ENCODE measurements at regions not wholly inside any gene's neighbourhood (a gene's known extent, or its start where the extent isn't known, plus 50 kb on each side); places are given as distances from the start of the nearest gene placed in this dataset.

GRCh38 chr2:219758907-219759680, 131.7 kb downstream of the SLC4A3 start:
- no peak for DNase-seq
- no peaks in the 10 kb centered on the region for H3K27me3 ChIP-seq
- 59 to 85% (median 70%) methylated on average over 3 of the region's 3 CpGs for WGBS, 4 donors
- H3K36me3 ChIP-seq (replicated peaks in 1 of 2): no peaks in the 10 kb centered on the region
- intact Hi-C loops (cut with DNase I): no loop called here
- H3K4me3 ChIP-seq: no peak overlapping the region
- H3K9me3 ChIP-seq (replicated peaks in 1 of 3): no peaks in the 10 kb centered on the region
- H3K27ac ChIP-seq: no peak overlapping the region
- H3K4me1 ChIP-seq (replicated peaks in 1 of 2): no peaks in the 10 kb centered on the region
- TF ChIP-seq CTCF (IDR thresholded peaks at IDR 0.05) (no peak), POLR2A (IDR thresholded peaks at IDR 0.05) (no peak)

- 54 to 73% (median 72%) methylated on average over 3 of the region's 3 CpGs for WGBS, 4 donors
- intact Hi-C loops (cut with DNase I): no loop called here
- Histone ChIP-seq H3K27ac (no peak overlapping the region), H3K4me1 (replicated peaks in 1 of 2) (no peaks in the 10 kb centered on the region), H3K36me3 (replicated peaks in 1 of 2) (no peaks in the 10 kb centered on the region), H3K4me3 (no peak overlapping the region), H3K27me3 (no peaks in the 10 kb centered on the region), H3K9me3 (replicated peaks in 1 of 3) (no peaks in the 10 kb centered on the region)
- no peak for DNase-seq
- TF ChIP-seq POLR2A (IDR thresholded peaks at IDR 0.05): no peak
- no peak for TF ChIP-seq CTCF (IDR thresholded peaks at IDR 0.05)
Observed at GRCh38 chr2:219759801-219760200, 132.4 kb downstream of the SLC4A3 start.

GRCh38 chr2:219765231-219765911, 137.9 kb downstream of the SLC4A3 start:
- Histone ChIP-seq H3K9me3 (replicated peaks in 1 of 3) (no peaks in the 10 kb centered on the region), H3K27ac (no peak overlapping the region), H3K4me3 (no peak overlapping the region), H3K4me1 (replicated peaks in 1 of 2) (no peaks in the 10 kb centered on the region), H3K27me3 (no peaks in the 10 kb centered on the region), H3K36me3 (replicated peaks in 1 of 2) (no peaks in the 10 kb centered on the region)
- DNase-seq: no peak
- intact Hi-C loops (cut with DNase I): no loop called here
- TF ChIP-seq POLR2A (IDR thresholded peaks at IDR 0.05) (no peak), CTCF (IDR thresholded peaks at IDR 0.05) (no peak)
- WGBS, 4 donors: 56 to 70% (median 65%) methylated on average over 5 of the region's 5 CpGs

GRCh38 chr2:219766658-219767057, 139.2 kb downstream of the SLC4A3 start:
- Histone ChIP-seq H3K4me1 (replicated peaks in 1 of 2) (no peaks in the 10 kb centered on the region), H3K4me3 (no peak overlapping the region), H3K36me3 (replicated peaks in 1 of 2) (no peaks in the 10 kb centered on the region), H3K9me3 (replicated peaks in 1 of 3) (no peaks in the 10 kb centered on the region), H3K27ac (no peak overlapping the region), H3K27me3 (no peaks in the 10 kb centered on the region)
- no peak for TF ChIP-seq CTCF (IDR thresholded peaks at IDR 0.05)
- TF ChIP-seq POLR2A (IDR thresholded peaks at IDR 0.05): no peak
- WGBS, 4 donors: 85 to 90% (median 87%) methylated on average over 5 of the region's 5 CpGs
- intact Hi-C loops (cut with DNase I): no loop called here
- DNase-seq: no peak
